ENCODE measurements at regions not wholly inside any gene's neighbourhood (a gene's known extent, or its start where the extent isn't known, plus 50 kb on each side); places are given as distances from the start of the nearest gene placed in this dataset.

DNA sequence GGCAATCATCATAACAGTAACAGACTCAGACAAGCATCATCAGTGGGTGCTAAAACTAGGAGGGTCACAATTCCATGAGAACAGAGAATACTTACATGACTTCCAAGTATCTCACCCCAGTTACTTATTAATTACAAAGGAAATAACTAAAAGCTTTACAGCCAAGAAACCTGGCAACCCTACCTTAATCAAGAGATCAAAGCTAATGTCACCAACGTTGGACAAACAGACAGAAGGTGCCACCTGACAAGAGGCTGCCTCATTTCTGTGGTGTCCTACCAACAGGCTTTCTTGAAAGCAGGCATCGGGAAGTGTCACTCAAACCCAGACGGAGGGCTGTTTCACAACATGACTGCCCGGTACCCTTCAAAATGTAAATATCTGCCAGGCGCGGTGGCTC is 84.6 kb downstream of the RMI2 start:
- no peak for TF ChIP-seq CEBPB (IDR thresholded peaks at IDR 0.05)
- TF ChIP-seq TAF1 (IDR thresholded peaks at IDR 0.05; ENCODE audit: low read depth): no peak
- TF ChIP-seq CREB1 (IDR thresholded peaks at IDR 0.05; ENCODE audit: low read depth): no peak
- TF ChIP-seq TEAD4 (IDR thresholded peaks at IDR 0.05): no peak
- no peak for TF ChIP-seq FOXM1 (IDR thresholded peaks at IDR 0.05; ENCODE audit: borderline replicate concordance, low read depth)
- TF ChIP-seq EGR1 (IDR thresholded peaks at IDR 0.05): no peak
- TF ChIP-seq YY1 (IDR thresholded peaks at IDR 0.05; ENCODE audit: low read depth): no peak
- TF ChIP-seq, protein P1, sequence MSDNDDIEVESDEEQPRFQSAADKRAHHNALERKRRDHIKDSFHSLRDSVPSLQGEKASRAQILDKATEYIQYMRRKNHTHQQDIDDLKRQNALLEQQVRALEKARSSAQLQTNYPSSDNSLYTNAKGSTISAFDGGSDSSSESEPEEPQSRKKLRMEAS (IDR thresholded peaks at IDR 0.05): no peak
- no peak for TF ChIP-seq EP300 (IDR thresholded peaks at IDR 0.05; ENCODE audit: borderline replicate concordance)
- TF ChIP-seq, protein P2, sequence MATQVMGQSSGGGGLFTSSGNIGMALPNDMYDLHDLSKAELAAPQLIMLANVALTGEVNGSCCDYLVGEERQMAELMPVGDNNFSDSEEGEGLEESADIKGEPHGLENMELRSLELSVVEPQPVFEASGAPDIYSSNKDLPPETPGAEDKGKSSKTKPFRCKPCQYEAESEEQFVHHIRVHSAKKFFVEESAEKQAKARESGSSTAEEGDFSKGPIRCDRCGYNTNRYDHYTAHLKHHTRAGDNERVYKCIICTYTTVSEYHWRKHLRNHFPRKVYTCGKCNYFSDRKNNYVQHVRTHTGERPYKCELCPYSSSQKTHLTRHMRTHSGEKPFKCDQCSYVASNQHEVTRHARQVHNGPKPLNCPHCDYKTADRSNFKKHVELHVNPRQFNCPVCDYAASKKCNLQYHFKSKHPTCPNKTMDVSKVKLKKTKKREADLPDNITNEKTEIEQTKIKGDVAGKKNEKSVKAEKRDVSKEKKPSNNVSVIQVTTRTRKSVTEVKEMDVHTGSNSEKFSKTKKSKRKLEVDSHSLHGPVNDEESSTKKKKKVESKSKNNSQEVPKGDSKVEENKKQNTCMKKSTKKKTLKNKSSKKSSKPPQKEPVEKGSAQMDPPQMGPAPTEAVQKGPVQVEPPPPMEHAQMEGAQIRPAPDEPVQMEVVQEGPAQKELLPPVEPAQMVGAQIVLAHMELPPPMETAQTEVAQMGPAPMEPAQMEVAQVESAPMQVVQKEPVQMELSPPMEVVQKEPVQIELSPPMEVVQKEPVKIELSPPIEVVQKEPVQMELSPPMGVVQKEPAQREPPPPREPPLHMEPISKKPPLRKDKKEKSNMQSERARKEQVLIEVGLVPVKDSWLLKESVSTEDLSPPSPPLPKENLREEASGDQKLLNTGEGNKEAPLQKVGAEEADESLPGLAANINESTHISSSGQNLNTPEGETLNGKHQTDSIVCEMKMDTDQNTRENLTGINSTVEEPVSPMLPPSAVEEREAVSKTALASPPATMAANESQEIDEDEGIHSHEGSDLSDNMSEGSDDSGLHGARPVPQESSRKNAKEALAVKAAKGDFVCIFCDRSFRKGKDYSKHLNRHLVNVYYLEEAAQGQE (IDR thresholded peaks at IDR 0.05; ENCODE audit: low read depth): no peak
- TF ChIP-seq TCF12 (IDR thresholded peaks at IDR 0.05; ENCODE audit: low read depth): no peak
- TF ChIP-seq, protein P3, sequence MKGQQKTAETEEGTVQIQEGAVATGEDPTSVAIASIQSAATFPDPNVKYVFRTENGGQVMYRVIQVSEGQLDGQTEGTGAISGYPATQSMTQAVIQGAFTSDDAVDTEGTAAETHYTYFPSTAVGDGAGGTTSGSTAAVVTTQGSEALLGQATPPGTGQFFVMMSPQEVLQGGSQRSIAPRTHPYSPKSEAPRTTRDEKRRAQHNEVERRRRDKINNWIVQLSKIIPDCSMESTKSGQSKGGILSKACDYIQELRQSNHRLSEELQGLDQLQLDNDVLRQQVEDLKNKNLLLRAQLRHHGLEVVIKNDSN (IDR thresholded peaks at IDR 0.05): no peak
